ENCODE measurements at regions not wholly inside any gene's neighbourhood (a gene's known extent, or its start where the extent isn't known, plus 50 kb on each side); places are given as distances from the start of the nearest gene placed in this dataset.

DNA sequence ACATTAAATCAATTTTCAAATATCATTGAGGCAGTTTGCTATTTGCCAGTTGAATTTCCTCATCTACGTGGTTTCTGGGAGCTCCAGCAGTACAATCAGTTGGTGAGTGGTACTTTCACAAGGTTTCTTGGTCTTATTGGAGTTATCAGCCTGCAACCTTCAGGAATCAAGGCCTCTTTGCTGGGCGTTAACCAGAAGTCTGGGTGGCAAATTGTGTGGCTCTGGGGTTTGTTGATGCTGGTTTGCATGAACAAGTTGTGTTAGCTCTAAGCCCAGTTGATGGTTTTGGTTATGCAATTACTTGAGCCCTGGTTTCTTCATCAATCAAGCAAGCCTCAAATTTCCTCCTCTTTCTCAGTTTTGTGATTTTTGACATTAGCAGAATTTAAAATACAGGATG is 152.9 kb upstream of the ANKRD55 start:
- H3K4me1 ChIP-seq, result no peaks in the 10 kb centered on the region
- TF ChIP-seq, protein P1, sequence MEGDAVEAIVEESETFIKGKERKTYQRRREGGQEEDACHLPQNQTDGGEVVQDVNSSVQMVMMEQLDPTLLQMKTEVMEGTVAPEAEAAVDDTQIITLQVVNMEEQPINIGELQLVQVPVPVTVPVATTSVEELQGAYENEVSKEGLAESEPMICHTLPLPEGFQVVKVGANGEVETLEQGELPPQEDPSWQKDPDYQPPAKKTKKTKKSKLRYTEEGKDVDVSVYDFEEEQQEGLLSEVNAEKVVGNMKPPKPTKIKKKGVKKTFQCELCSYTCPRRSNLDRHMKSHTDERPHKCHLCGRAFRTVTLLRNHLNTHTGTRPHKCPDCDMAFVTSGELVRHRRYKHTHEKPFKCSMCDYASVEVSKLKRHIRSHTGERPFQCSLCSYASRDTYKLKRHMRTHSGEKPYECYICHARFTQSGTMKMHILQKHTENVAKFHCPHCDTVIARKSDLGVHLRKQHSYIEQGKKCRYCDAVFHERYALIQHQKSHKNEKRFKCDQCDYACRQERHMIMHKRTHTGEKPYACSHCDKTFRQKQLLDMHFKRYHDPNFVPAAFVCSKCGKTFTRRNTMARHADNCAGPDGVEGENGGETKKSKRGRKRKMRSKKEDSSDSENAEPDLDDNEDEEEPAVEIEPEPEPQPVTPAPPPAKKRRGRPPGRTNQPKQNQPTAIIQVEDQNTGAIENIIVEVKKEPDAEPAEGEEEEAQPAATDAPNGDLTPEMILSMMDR (IDR thresholded peaks at IDR 0.05), result no peak
- no peak for TF ChIP-seq POLR2A (IDR thresholded peaks at IDR 0.05)
- H3K27me3 ChIP-seq, result no peaks in the 10 kb centered on the region
- intact Hi-C loops (cut with DNase I), result no loop called here
- no peak for DNase-seq
- no peak overlapping the region for H3K4me3 ChIP-seq
- 83% methylated on average over 1 of the region's 2 CpGs for WGBS (ENCODE audit: insufficient coverage, low coverage, low lambda C conversion rate, missing lambda C conversion rate)
- no peak for ATAC-seq
- no peak overlapping the region for H3K27ac ChIP-seq
- H3K9me3 ChIP-seq, result no peaks in the 10 kb centered on the region
- no peaks in the 10 kb centered on the region for H3K36me3 ChIP-seq

DNA sequence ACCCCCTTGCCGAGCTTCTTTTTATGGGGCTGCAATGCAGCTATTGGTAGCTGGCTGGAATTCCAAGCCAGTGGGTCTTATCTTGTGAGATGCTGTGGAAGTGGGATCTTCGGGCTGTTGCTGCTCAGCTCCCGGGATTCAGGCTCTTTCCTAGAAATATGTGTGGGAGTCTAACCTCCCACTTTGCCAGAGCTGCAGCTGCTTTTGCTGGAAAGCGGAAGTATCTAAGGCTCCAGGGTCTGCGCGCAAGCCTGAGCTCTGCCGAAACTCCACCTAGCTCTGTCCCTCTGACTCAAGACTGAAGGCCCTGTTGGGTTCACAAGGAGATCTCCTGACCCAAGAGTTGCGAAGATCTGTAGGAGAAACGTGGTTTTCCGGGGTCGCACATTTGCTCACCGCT is 151.1 kb upstream of the ANKRD55 start:
- H3K4me3 ChIP-seq, result no peak overlapping the region
- no peak overlapping the region for H3K27ac ChIP-seq
- intact Hi-C loops (cut with DNase I), result no loop called here
- ATAC-seq (no peak), DNase-seq (no peak)
- H3K9me3 ChIP-seq, result no peaks in the 10 kb centered on the region
- no peaks in the 10 kb centered on the region for H3K27me3 ChIP-seq
- H3K36me3 ChIP-seq, result no peaks in the 10 kb centered on the region
- 78% methylated on average over 9 of the region's 12 CpGs for WGBS (ENCODE audit: insufficient coverage, low coverage, low lambda C conversion rate, missing lambda C conversion rate)
- H3K4me1 ChIP-seq, result no peaks in the 10 kb centered on the region
- TF ChIP-seq, protein P1 (IDR thresholded peaks at IDR 0.05), result no peak
- no peak for TF ChIP-seq POLR2A (IDR thresholded peaks at IDR 0.05)

DNA sequence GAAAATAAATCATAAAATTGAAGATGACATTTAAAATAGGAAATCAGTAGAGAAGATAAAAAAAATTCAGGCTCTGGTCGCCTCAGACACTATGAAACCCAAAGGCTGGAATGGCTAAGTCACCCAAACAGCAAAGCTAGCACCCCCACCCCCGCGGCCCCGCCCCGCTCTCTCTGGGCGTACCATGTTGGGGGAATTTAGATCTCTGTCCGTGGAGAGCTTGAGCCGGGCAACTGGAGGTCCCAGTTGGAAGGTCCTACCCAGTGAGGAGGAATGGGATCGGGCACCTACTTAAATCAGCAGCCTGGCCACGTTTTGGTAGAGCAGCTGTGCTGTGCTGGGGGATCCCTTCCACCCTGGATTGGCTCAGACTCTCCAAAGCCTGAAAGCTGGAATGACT is 150.6 kb upstream of the ANKRD55 start:
- intact Hi-C loops (cut with DNase I), result no loop called here
- H3K36me3 ChIP-seq, result no peaks in the 10 kb centered on the region
- H3K27me3 ChIP-seq, result no peaks in the 10 kb centered on the region
- H3K4me3 ChIP-seq, result peak overlapping the region in 1 of 3 donors; percentile 13
- DNase-seq (no peak), ATAC-seq (no peak)
- H3K9me3 ChIP-seq, result no peaks in the 10 kb centered on the region
- TF ChIP-seq POLR2A (IDR thresholded peaks at IDR 0.05), result no peak
- TF ChIP-seq, protein P1 (IDR thresholded peaks at IDR 0.05), result no peak
- no peaks in the 10 kb centered on the region for H3K4me1 ChIP-seq
- no peak overlapping the region for H3K27ac ChIP-seq
- 86% methylated on average over 7 of the region's 10 CpGs for WGBS (ENCODE audit: insufficient coverage, low coverage, low lambda C conversion rate, missing lambda C conversion rate)

DNA sequence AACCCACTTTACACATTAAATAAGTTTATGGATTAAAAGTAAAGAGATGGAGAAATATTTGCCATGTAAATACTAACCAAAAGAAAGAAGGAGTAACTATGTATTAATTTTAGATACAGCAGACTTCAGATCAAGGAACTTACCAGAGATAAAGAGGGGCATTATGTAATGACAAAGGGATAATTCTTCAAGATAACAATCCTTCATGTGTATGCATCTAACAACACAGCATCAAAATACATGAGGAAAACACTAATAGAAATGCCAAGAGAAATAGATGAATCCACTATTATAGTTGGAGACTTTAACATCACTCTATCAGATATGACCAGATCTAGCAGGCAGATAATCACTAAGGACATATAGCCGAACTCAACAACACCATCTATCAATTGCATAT is 149.8 kb upstream of the ANKRD55 start:
- intact Hi-C loops (cut with DNase I), result no loop called here
- H3K36me3 ChIP-seq, result no peaks in the 10 kb centered on the region
- no peaks in the 10 kb centered on the region for H3K9me3 ChIP-seq
- TF ChIP-seq, protein P1 (IDR thresholded peaks at IDR 0.05), result no peak
- TF ChIP-seq POLR2A (IDR thresholded peaks at IDR 0.05), result no peak
- no peak overlapping the region for H3K27ac ChIP-seq
- WGBS (ENCODE audit: insufficient coverage, low coverage, low lambda C conversion rate, missing lambda C conversion rate), result 88% methylated on average over 1 of the region's 1 CpG
- H3K4me1 ChIP-seq, result no peaks in the 10 kb centered on the region
- no peak overlapping the region for H3K4me3 ChIP-seq
- no peaks in the 10 kb centered on the region for H3K27me3 ChIP-seq
- no peak for DNase-seq
- no peak for ATAC-seq

DNA sequence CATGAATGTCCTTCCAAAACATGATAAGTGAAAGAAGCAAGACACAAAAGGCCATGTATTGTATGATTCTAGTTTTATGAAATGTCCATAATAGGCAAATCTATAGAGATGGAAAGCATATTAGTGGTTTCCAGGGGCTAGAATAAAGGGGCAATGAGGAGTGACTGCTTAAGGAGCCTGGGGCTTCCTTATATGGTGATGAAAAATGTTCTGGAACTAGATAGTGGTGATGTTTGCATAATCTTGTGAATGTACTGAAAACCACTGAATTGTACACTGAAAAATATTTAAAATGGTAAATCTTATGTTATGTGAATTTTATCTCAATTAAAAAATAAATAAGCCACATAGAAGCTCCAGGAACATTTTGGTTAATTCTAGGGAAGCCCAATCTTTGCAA is 144.4 kb upstream of the ANKRD55 start:
- DNase-seq (no peak), ATAC-seq (no peak)
- Histone ChIP-seq H3K9me3 (no peaks in the 10 kb centered on the region), H3K4me3 (no peak overlapping the region), H3K27ac (no peak overlapping the region), H3K4me1 (no peaks in the 10 kb centered on the region), H3K27me3 (no peaks in the 10 kb centered on the region), H3K36me3 (no peaks in the 10 kb centered on the region)
- intact Hi-C loops (cut with DNase I), result no loop called here
- TF ChIP-seq, protein P1 (IDR thresholded peaks at IDR 0.05), result no peak

Measured in right lobe of liver (tissue), 6 donors.